Mammary epithelial cell (primary cell): ENCODE measurements at regions not wholly inside any gene's neighbourhood (a gene's known extent, or its start where the extent isn't known, plus 50 kb on each side); places are given as distances from the start of the nearest gene placed in this dataset.

Experiments
- CTCF ChIP-seq, 2 donors: IDR thresholded peaks in 1 of 2; conservative IDR thresholded peaks in 1 of 2; 2 replicates each; pipeline ENCODE4 v1.5.1; 2011 to 2012; ENCODE audit warnings: inconsistent platforms in 2 of 2, low read length in 2 of 2, mild to moderate bottlenecking in 2 of 2, control low read depth in 1 of 2, low read depth in 1 of 2; ENCODE audit not compliant: insufficient read depth in 1 of 2; ENCODE audit errors: extremely low read depth in 1 of 2
- EZH2 ChIP-seq: IDR thresholded peaks from 2 replicates; pipeline ENCODE4 v1.6.1; 2012; ENCODE audit warnings: low read length, inconsistent platforms, borderline replicate concordance

- no peak for TF ChIP-seq CTCF (conservative IDR thresholded peaks at IDR 0.05 in 1 of 2, IDR thresholded peaks at IDR 0.05 in 1 of 2; ENCODE audit: extremely low read depth in 1 of 2, insufficient read depth in 1 of 2, low read depth in 1 of 2, low read length in 2 of 2)
- TF ChIP-seq EZH2: no peak
Observed at GRCh38 chr5:2267991-2268390, 385.3 kb upstream of the IRX4 start.
